Neuronal stem cell (in vitro differentiated cells): ENCODE measurements at regions not wholly inside any gene's neighbourhood (a gene's known extent, or its start where the extent isn't known, plus 50 kb on each side); places are given as distances from the start of the nearest gene placed in this dataset.

ENCODE experiments used
- DNase-seq: peaks from one replicate; pipeline ENCODE4 v3.0.0-alpha.2; 2013; ENCODE audit warnings: low spot score
- H2AFZ ChIP-seq: one replicate; pipeline ENCODE4 v1.6.1; 2013; ENCODE audit warnings: mild to moderate bottlenecking, low read length, inconsistent platforms
- H2AK5ac ChIP-seq: 2 replicates; pipeline ENCODE4 v1.6.1; 2013; ENCODE audit warnings: low read depth, mild to moderate bottlenecking, inconsistent platforms, low read length, moderate library complexity, mixed read lengths
- H2BK120ac ChIP-seq: 2 replicates; pipeline ENCODE4 v1.6.1; 2013; ENCODE audit warnings: low read depth, mild to moderate bottlenecking, inconsistent platforms, low read length, moderate library complexity, mixed read lengths
- H2BK12ac ChIP-seq: one replicate; pipeline ENCODE4 v1.6.1; 2013; ENCODE audit warnings: low read length, inconsistent platforms
- H2BK15ac ChIP-seq: 2 replicates; pipeline ENCODE4 v1.6.1; 2013; ENCODE audit warnings: mild to moderate bottlenecking, low read length, inconsistent platforms, mixed read lengths
- H2BK5ac ChIP-seq: one replicate; pipeline ENCODE4 v1.6.1; 2013; ENCODE audit warnings: inconsistent platforms, mild to moderate bottlenecking, low read length, moderate library complexity
- H3K14ac ChIP-seq: one replicate; pipeline ENCODE4 v1.6.1; 2013; ENCODE audit warnings: low read length, inconsistent platforms
- H3K18ac ChIP-seq: 2 replicates; pipeline ENCODE4 v1.6.1; 2013; ENCODE audit warnings: low read length, inconsistent platforms
- H3K23ac ChIP-seq: 2 replicates; pipeline ENCODE4 v1.6.1; 2013; ENCODE audit warnings: low read depth, mild to moderate bottlenecking, mixed read lengths, low read length, inconsistent platforms; ENCODE audit not compliant: poor library complexity
- H3K27ac ChIP-seq: replicated peaks from 3 replicates; pipeline ENCODE4 v1.5.1; 2013; ENCODE audit warnings: low read length, inconsistent platforms
- H3K27me3 ChIP-seq, 3 experiments: 2 replicates each; pipeline ENCODE4 v1.6.1; 2013; ENCODE audit warnings: low read length in 3 of 3, mild to moderate bottlenecking in 2 of 3, inconsistent platforms in 1 of 3, low read depth in 1 of 3, mixed read lengths in 1 of 3, moderate library complexity in 1 of 3; ENCODE audit not compliant: control insufficient read depth in 3 of 3, insufficient read depth in 3 of 3
- H3K36me3 ChIP-seq, 2 donors: replicated peaks in 1 of 2; 2 replicates each; pipeline ENCODE4 v1.6.1; 2013; ENCODE audit warnings: low read length in 2 of 2; ENCODE audit not compliant: control insufficient read depth in 2 of 2, insufficient read depth in 2 of 2
- H3K4ac ChIP-seq: 2 replicates; pipeline ENCODE4 v1.6.1; 2013; ENCODE audit warnings: inconsistent platforms, mild to moderate bottlenecking, low read length, moderate library complexity
- H3K4me1 ChIP-seq, 2 donors: 1 replicate in 1 of 2; 2 replicates in 1 of 2; pipeline ENCODE4 v1.6.1; 2013; ENCODE audit warnings: low read length in 2 of 2, low read depth in 1 of 2; ENCODE audit not compliant: control insufficient read depth in 2 of 2, insufficient read depth in 1 of 2
- H3K4me2 ChIP-seq: one replicate; pipeline ENCODE4 v1.6.1; 2013; ENCODE audit warnings: mild to moderate bottlenecking, low read length, inconsistent platforms; ENCODE audit not compliant: insufficient read depth, poor library complexity, severe bottlenecking
- H3K4me3 ChIP-seq, 2 donors: 2 replicates each; pipeline ENCODE4 v1.5.1; 2013; ENCODE audit warnings: low read length in 2 of 2, mild to moderate bottlenecking in 2 of 2, inconsistent platforms in 1 of 2, moderate library complexity in 1 of 2
- H3K79me1 ChIP-seq: one replicate; pipeline ENCODE4 v1.6.1; 2013; ENCODE audit warnings: low read depth, mild to moderate bottlenecking, inconsistent platforms, low read length, moderate library complexity
- H3K9ac ChIP-seq: one replicate; pipeline ENCODE4 v1.6.1; 2013; ENCODE audit warnings: mild to moderate bottlenecking, low read depth, low read length, inconsistent platforms; ENCODE audit not compliant: poor library complexity
- H3K9me3 ChIP-seq, 2 donors: replicated peaks in 1 of 2; 2 replicates each; pipeline versions ENCODE3 to v1.6.1; 2013; ENCODE audit warnings: low read length in 2 of 2, mild to moderate bottlenecking in 2 of 2, inconsistent platforms in 1 of 2, low read depth in 1 of 2, mixed read lengths in 1 of 2, moderate library complexity in 1 of 2; ENCODE audit not compliant: control insufficient read depth in 2 of 2, insufficient read depth in 1 of 2
- H4K8ac ChIP-seq: one replicate; pipeline ENCODE4 v1.6.1; 2013; ENCODE audit warnings: low read depth, mild to moderate bottlenecking, inconsistent platforms, low read length, moderate library complexity
- H4K91ac ChIP-seq: one replicate; pipeline ENCODE4 v1.6.1; 2013; ENCODE audit warnings: low read length, low read depth, mild to moderate bottlenecking, inconsistent platforms; ENCODE audit not compliant: poor library complexity
- WGBS, 2 donors: extraction: QIAGEN DNeasy Blood & Tissue Kit; methylation state at CpG; one replicate each; pipeline ENCODE4 v1.1.7; 2013; ENCODE audit warnings: missing lambda C conversion rate in 2 of 2, mixed read lengths in 1 of 2; ENCODE audit not compliant: insufficient read length in 2 of 2, insufficient replicate concordance in 1 of 2; ENCODE audit errors: extremely low coverage in 2 of 2; 5-methylcytosine and 5-hydroxymethylcytosine counted together

- Histone ChIP-seq H4K8ac (no peak overlapping the region), H3K18ac (no peak overlapping the region), H3K27ac (no peak overlapping the region), H3K79me1 (no peaks in the 10 kb centered on the region), H3K4ac (no peak overlapping the region), H2AFZ (no peak overlapping the region), H4K91ac (no peak overlapping the region), H2BK120ac (no peak overlapping the region), H3K4me3 (no peak overlapping the region), H2BK12ac (no peak overlapping the region), H3K4me2 (no peak overlapping the region), H2BK15ac (no peak overlapping the region), H3K23ac (no peak overlapping the region), H3K36me3 (no peaks in the 10 kb centered on the region), H3K14ac (no peak overlapping the region), H3K4me1 (peaks cover 0 to 4% of the 10 kb centered on the region in 2 donors), H3K9ac (no peak overlapping the region), H3K9me3 (peaks cover 0 to 4% of the 10 kb centered on the region in 2 donors), H3K27me3 (no peaks in the 10 kb centered on the region), H2AK5ac (no peak overlapping the region), H2BK5ac (no peak overlapping the region)
- WGBS, 2 donors = no CpG with 5 or more reads among the region's 4 CpGs
- no peak for DNase-seq
These were observed 690.2 kb upstream of the DPPA4 start for GRCh38 chr3:110027446-110028080.

DNA sequence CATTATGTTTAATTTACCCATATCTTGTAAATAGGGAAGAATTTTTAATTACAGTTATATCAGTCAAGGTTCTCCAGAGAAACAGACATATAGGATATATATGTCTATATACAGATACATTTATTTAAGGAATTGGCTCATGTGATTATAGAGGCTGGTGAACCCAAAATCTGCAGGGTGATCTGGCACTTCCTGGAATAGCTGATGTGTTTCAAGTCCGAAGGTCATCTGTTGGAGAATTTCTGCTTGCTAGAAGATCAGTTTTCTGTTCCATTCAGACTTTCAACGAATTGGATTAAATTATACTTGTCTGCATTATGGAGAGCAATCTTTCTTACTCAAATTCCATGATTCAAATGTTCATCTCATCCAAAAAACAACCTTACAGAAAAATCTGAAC is 694.6 kb upstream of the DPPA4 start:
- Histone ChIP-seq H2AFZ (no peak overlapping the region), H4K8ac (no peak overlapping the region), H3K18ac (no peak overlapping the region), H3K27me3 (no peaks in the 10 kb centered on the region), H2AK5ac (no peak overlapping the region), H3K4me1 (peaks cover 0 to 4% of the 10 kb centered on the region in 2 donors), H3K9me3 (peaks cover 0 to 4% of the 10 kb centered on the region in 2 donors), H3K27ac (no peak overlapping the region), H3K79me1 (no peaks in the 10 kb centered on the region), H3K4me3 (no peak overlapping the region), H2BK5ac (no peak overlapping the region), H2BK15ac (no peak overlapping the region), H2BK120ac (no peak overlapping the region), H3K4me2 (no peak overlapping the region), H3K23ac (no peak overlapping the region), H3K9ac (no peak overlapping the region), H3K36me3 (no peaks in the 10 kb centered on the region), H4K91ac (no peak overlapping the region), H3K14ac (no peak overlapping the region), H2BK12ac (no peak overlapping the region), H3K4ac (no peak overlapping the region)
- DNase-seq = no peak
- WGBS, 2 donors = no CpG with 5 or more reads among the region's 2 CpGs

DNA sequence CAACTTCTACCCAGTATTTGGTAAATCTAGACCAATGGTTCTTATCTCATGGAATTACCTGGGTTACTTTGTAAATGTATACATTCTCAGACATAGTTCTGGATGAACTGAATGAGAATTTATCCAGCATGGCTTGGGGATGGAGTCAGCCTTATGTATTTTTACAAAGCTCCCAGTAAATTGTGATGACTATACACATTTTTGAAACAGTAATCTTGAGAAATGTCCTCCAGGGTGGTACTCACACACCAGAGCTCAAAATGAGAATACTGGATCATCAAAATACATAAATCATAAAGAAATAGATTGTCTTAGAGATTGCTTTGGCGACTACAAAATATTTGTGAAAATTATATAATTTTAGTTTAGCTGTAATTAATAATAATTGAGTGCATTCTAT is 722.1 kb upstream of the DPPA4 start:
- H2BK12ac ChIP-seq = no peak overlapping the region
- H2AFZ ChIP-seq = no peak overlapping the region
- no peak overlapping the region for H3K14ac ChIP-seq
- no peak overlapping the region for H4K91ac ChIP-seq
- no peaks in the 10 kb centered on the region for H3K4me1 ChIP-seq
- no peak overlapping the region for H4K8ac ChIP-seq
- H3K79me1 ChIP-seq = no peaks in the 10 kb centered on the region
- no peak overlapping the region for H2BK15ac ChIP-seq
- no peak overlapping the region for H2BK5ac ChIP-seq
- no CpG with 5 or more reads among the region's 1 CpG for WGBS, 2 donors
- no peaks in the 10 kb centered on the region for H3K27me3 ChIP-seq
- H2AK5ac ChIP-seq = no peak overlapping the region
- no peak overlapping the region for H3K18ac ChIP-seq
- H3K9me3 ChIP-seq = no peaks in the 10 kb centered on the region
- no peak overlapping the region for H2BK120ac ChIP-seq
- no peak overlapping the region for H3K4me3 ChIP-seq
- H3K4me2 ChIP-seq = no peak overlapping the region
- no peak for DNase-seq
- no peak overlapping the region for H3K4ac ChIP-seq
- no peak overlapping the region for H3K27ac ChIP-seq
- no peaks in the 10 kb centered on the region for H3K36me3 ChIP-seq
- no peak overlapping the region for H3K23ac ChIP-seq
- no peak overlapping the region for H3K9ac ChIP-seq

GRCh38 chr3:110062716-110063115 is 725.4 kb upstream of the DPPA4 start:
- H3K4me3 ChIP-seq = no peak overlapping the region
- no peak overlapping the region for H4K91ac ChIP-seq
- H2BK120ac ChIP-seq = no peak overlapping the region
- H3K27ac ChIP-seq = no peak overlapping the region
- no peak overlapping the region for H3K18ac ChIP-seq
- no peak overlapping the region for H3K4me2 ChIP-seq
- no peak for DNase-seq
- no peak overlapping the region for H2BK12ac ChIP-seq
- no peak overlapping the region for H4K8ac ChIP-seq
- H3K14ac ChIP-seq = no peak overlapping the region
- H3K9ac ChIP-seq = no peak overlapping the region
- H2AK5ac ChIP-seq = no peak overlapping the region
- H2BK15ac ChIP-seq = no peak overlapping the region
- H3K4me1 ChIP-seq = no peaks in the 10 kb centered on the region
- no peaks in the 10 kb centered on the region for H3K9me3 ChIP-seq
- no peak overlapping the region for H3K4ac ChIP-seq
- H3K27me3 ChIP-seq = no peaks in the 10 kb centered on the region
- no peaks in the 10 kb centered on the region for H3K36me3 ChIP-seq
- H2AFZ ChIP-seq = no peak overlapping the region
- H3K23ac ChIP-seq = no peak overlapping the region
- H2BK5ac ChIP-seq = no peak overlapping the region
- H3K79me1 ChIP-seq = no peaks in the 10 kb centered on the region
